ENCODE measurements at regions not wholly inside any gene's neighbourhood (a gene's known extent, or its start where the extent isn't known, plus 50 kb on each side); places are given as distances from the start of the nearest gene placed in this dataset.

GRCh38 chr11:112520354-112520753 lies 259.7 kb upstream of the PLET1 start:
- peaks cover 0 to 7% (median 0%) of the 10 kb centered on the region in 3 donors for H3K36me3 Mint-ChIP-seq
- peaks cover 0 to 35% of the 10 kb centered on the region in 2 donors for H3K4me1 Mint-ChIP-seq

GRCh38 chr11:112522536-112522935 lies 261.9 kb upstream of the PLET1 start:
- no peak overlapping the region for H3K4me3 Mint-ChIP-seq
- H3K27ac Mint-ChIP-seq, result no peak overlapping the region
- H3K4me1 Mint-ChIP-seq, result peaks cover 0 to 42% of the 10 kb centered on the region in 2 donors

More at GRCh38 chr11:112520354-112520753, 259.7 kb upstream of the PLET1 start:
- DNase-seq, result no peak
- Mint-ChIP-seq H3K27ac (no peak overlapping the region), H3K9me3 (peaks cover 0 to 2% (median 0%) of the 10 kb centered on the region in 6 donors), H3K4me3 (no peak overlapping the region), H3K27me3 (ENCODE audit: low read depth in 3 of 3) (no peaks in the 10 kb centered on the region)

GRCh38 chr11:112523031-112523430 lies 262.4 kb upstream of the PLET1 start:
- no peak overlapping the region for H3K27ac Mint-ChIP-seq
- H3K4me3 Mint-ChIP-seq, result no peak overlapping the region
- peaks cover 0 to 2% (median 0%) of the 10 kb centered on the region in 6 donors for H3K9me3 Mint-ChIP-seq
- no peak for DNase-seq
- peaks cover 0 to 44% of the 10 kb centered on the region in 2 donors for H3K4me1 Mint-ChIP-seq
- H3K27me3 Mint-ChIP-seq (ENCODE audit: low read depth in 3 of 3), result peaks cover 0 to 6% (median 3%) of the 10 kb centered on the region in 3 donors
- H3K36me3 Mint-ChIP-seq, result peaks cover 0 to 3% (median 0%) of the 10 kb centered on the region in 3 donors

More at GRCh38 chr11:112522536-112522935, 261.9 kb upstream of the PLET1 start:
- DNase-seq, result no peak
- peaks cover 0 to 3% (median 0%) of the 10 kb centered on the region in 3 donors for H3K36me3 Mint-ChIP-seq
- H3K27me3 Mint-ChIP-seq (ENCODE audit: low read depth in 3 of 3), result peaks cover 0 to 6% (median 0%) of the 10 kb centered on the region in 3 donors
- H3K9me3 Mint-ChIP-seq, result peaks cover 0 to 2% (median 0%) of the 10 kb centered on the region in 6 donors

- H3K4me1 Mint-ChIP-seq, result peaks cover 0 to 41% of the 10 kb centered on the region in 2 donors
- no peak for DNase-seq
- H3K27me3 Mint-ChIP-seq (ENCODE audit: low read depth in 3 of 3), result peaks cover 0 to 8% (median 6%) of the 10 kb centered on the region in 3 donors
- H3K4me3 Mint-ChIP-seq, result no peak overlapping the region
- peaks cover 0 to 3% (median 0%) of the 10 kb centered on the region in 3 donors for H3K36me3 Mint-ChIP-seq
- H3K27ac Mint-ChIP-seq, result no peak overlapping the region
- H3K9me3 Mint-ChIP-seq, result no peaks in the 10 kb centered on the region
Measured at GRCh38 chr11:112523477-112523876, 262.8 kb upstream of the PLET1 start.

- H3K4me1 Mint-ChIP-seq, result peaks cover 0 to 41% of the 10 kb centered on the region in 2 donors
- peaks cover 0 to 3% (median 0%) of the 10 kb centered on the region in 3 donors for H3K36me3 Mint-ChIP-seq
- H3K27me3 Mint-ChIP-seq (ENCODE audit: low read depth in 3 of 3), result peaks cover 0 to 11% (median 8%) of the 10 kb centered on the region in 3 donors
- H3K4me3 Mint-ChIP-seq, result peak overlapping the region in 3 of 5 donors; percentile 24 to 53 (median 42)
- no peak for DNase-seq
- no peaks in the 10 kb centered on the region for H3K9me3 Mint-ChIP-seq
- H3K27ac Mint-ChIP-seq, result peak overlapping the region in 2 of 6 donors; percentile 38 to 50
Measured at GRCh38 chr11:112523951-112524350, 263.3 kb upstream of the PLET1 start.

GRCh38 chr11:112524798-112525197 lies 264.1 kb upstream of the PLET1 start:
- peak overlapping the region in 2 of 6 donors; percentile 88 to 90 for H3K27ac Mint-ChIP-seq
- no peaks in the 10 kb centered on the region for H3K9me3 Mint-ChIP-seq
- H3K27me3 Mint-ChIP-seq (ENCODE audit: low read depth in 3 of 3), result peaks cover 0 to 13% (median 11%) of the 10 kb centered on the region in 3 donors
- no peak for DNase-seq
- H3K4me3 Mint-ChIP-seq, result peak overlapping the region in 1 of 5 donors; percentile 70
- H3K36me3 Mint-ChIP-seq, result peaks cover 0 to 3% (median 0%) of the 10 kb centered on the region in 3 donors
- H3K4me1 Mint-ChIP-seq, result peaks cover 0 to 41% of the 10 kb centered on the region in 2 donors

- H3K9me3 Mint-ChIP-seq, result no peaks in the 10 kb centered on the region
- H3K4me3 Mint-ChIP-seq, result peak overlapping the region in 2 of 5 donors; percentile 70 to 78
- no peak for DNase-seq
- peaks cover 0 to 13% (median 11%) of the 10 kb centered on the region in 3 donors for H3K27me3 Mint-ChIP-seq (ENCODE audit: low read depth in 3 of 3)
- H3K36me3 Mint-ChIP-seq, result no peaks in the 10 kb centered on the region
- H3K27ac Mint-ChIP-seq, result peak overlapping the region in 3 of 6 donors; percentile 64 to 90 (median 88)
- H3K4me1 Mint-ChIP-seq, result peaks cover 0 to 41% of the 10 kb centered on the region in 2 donors
Measured at GRCh38 chr11:112525270-112525669, 264.6 kb upstream of the PLET1 start.

GRCh38 chr11:112525844-112526590 lies 265.4 kb upstream of the PLET1 start:
- H3K27ac Mint-ChIP-seq, result peak overlapping the region in 3 of 6 donors; percentile 64 to 90 (median 88)
- peaks cover 0 to 41% of the 10 kb centered on the region in 2 donors for H3K4me1 Mint-ChIP-seq
- peak in 1 of 3 donors; percentile 33 for DNase-seq
- peak overlapping the region in 3 of 5 donors; percentile 18 to 78 (median 70) for H3K4me3 Mint-ChIP-seq
- H3K36me3 Mint-ChIP-seq, result no peaks in the 10 kb centered on the region
- peaks cover 0 to 13% (median 11%) of the 10 kb centered on the region in 3 donors for H3K27me3 Mint-ChIP-seq (ENCODE audit: low read depth in 3 of 3)
- no peaks in the 10 kb centered on the region for H3K9me3 Mint-ChIP-seq

- H3K4me3 Mint-ChIP-seq, result peak overlapping the region in 3 of 5 donors; percentile 25 to 78 (median 58)
- H3K36me3 Mint-ChIP-seq, result no peaks in the 10 kb centered on the region
- no peaks in the 10 kb centered on the region for H3K9me3 Mint-ChIP-seq
- peaks cover 0 to 16% (median 13%) of the 10 kb centered on the region in 3 donors for H3K27me3 Mint-ChIP-seq (ENCODE audit: low read depth in 3 of 3)
- H3K4me1 Mint-ChIP-seq, result peaks cover 0 to 41% of the 10 kb centered on the region in 2 donors
- peak overlapping the region in 3 of 6 donors; percentile 79 to 88 (median 82) for H3K27ac Mint-ChIP-seq
- DNase-seq, result peak in 1 of 3 donors; percentile 29
Measured at GRCh38 chr11:112526699-112527416, 266.2 kb upstream of the PLET1 start.

- peaks cover 0 to 16% (median 13%) of the 10 kb centered on the region in 3 donors for H3K27me3 Mint-ChIP-seq (ENCODE audit: low read depth in 3 of 3)
- DNase-seq, result no peak
Measured at GRCh38 chr11:112529071-112529470, 268.4 kb upstream of the PLET1 start.

GRCh38 chr11:112532506-112532905 lies 271.8 kb upstream of the PLET1 start:
- Mint-ChIP-seq H3K27me3 (ENCODE audit: low read depth in 3 of 3) (peaks cover 0 to 19% (median 8%) of the 10 kb centered on the region in 3 donors), H3K9me3 (no peaks in the 10 kb centered on the region), H3K36me3 (no peaks in the 10 kb centered on the region), H3K4me3 (no peak overlapping the region), H3K4me1 (peaks cover 0 to 2% of the 10 kb centered on the region in 2 donors), H3K27ac (no peak overlapping the region)
- no peak for DNase-seq

More at GRCh38 chr11:112529071-112529470, 268.4 kb upstream of the PLET1 start:
- Mint-ChIP-seq H3K9me3 (no peaks in the 10 kb centered on the region), H3K4me1 (peaks cover 0 to 36% of the 10 kb centered on the region in 2 donors), H3K36me3 (no peaks in the 10 kb centered on the region), H3K27ac (peak overlapping the region in 1 of 6 donors; percentile 16), H3K4me3 (no peak overlapping the region)

GRCh38 chr11:112533682-112534081 lies 273.0 kb upstream of the PLET1 start:
- Mint-ChIP-seq H3K27me3 (ENCODE audit: low read depth in 3 of 3) (peaks cover 0 to 13% (median 3%) of the 10 kb centered on the region in 3 donors), H3K27ac (no peak overlapping the region), H3K4me3 (no peak overlapping the region), H3K36me3 (no peaks in the 10 kb centered on the region), H3K4me1 (no peaks in the 10 kb centered on the region), H3K9me3 (no peaks in the 10 kb centered on the region)
- no peak for DNase-seq

- Mint-ChIP-seq H3K4me3 (no peak overlapping the region), H3K27me3 (ENCODE audit: low read depth in 3 of 3) (peaks cover 0 to 9% (median under 1%) of the 10 kb centered on the region in 3 donors)
Measured at GRCh38 chr11:112534208-112534607, 273.5 kb upstream of the PLET1 start.

More at GRCh38 chr11:112534208-112534607, 273.5 kb upstream of the PLET1 start:
- no peaks in the 10 kb centered on the region for H3K36me3 Mint-ChIP-seq
- H3K4me1 Mint-ChIP-seq, result no peaks in the 10 kb centered on the region
- no peak for DNase-seq
- no peak overlapping the region for H3K27ac Mint-ChIP-seq
- no peaks in the 10 kb centered on the region for H3K9me3 Mint-ChIP-seq
